ENCODE measurements at regions not wholly inside any gene's neighbourhood (a gene's known extent, or its start where the extent isn't known, plus 50 kb on each side); places are given as distances from the start of the nearest gene placed in this dataset.

DNA sequence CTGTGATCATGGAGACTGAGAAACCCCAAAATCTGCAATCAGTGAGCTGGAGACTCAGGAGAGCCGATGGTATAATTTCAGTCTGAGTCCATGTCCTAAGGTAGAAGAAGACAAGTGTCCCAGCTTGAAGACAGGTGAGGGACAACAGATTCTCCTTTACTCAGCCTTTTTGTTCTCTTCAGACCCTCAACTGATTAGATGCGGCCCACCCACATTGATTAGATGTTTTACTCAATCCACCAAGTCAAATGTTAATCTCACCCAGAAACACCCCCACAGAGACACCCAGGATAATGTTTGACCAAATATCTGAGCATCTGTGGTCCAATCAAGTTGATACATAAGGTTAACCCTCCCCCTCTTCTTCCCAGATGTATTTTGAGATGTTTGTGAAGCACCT lies 131.2 kb downstream of the PFKFB3 start:
- H3K27me3 ChIP-seq (ENCODE audit: low read depth) = no peaks in the 10 kb centered on the region
- H3K36me3 ChIP-seq = no peaks in the 10 kb centered on the region
- no peak for DNase-seq
- H3K9me3 ChIP-seq = no peaks in the 10 kb centered on the region
- H3K4me1 ChIP-seq = no peaks in the 10 kb centered on the region
- H3K4me3 ChIP-seq = no peak overlapping the region
- intact Hi-C loops (cut with DNase I) = no loop called here
- H3K27ac ChIP-seq = no peak overlapping the region
- no peak for TF ChIP-seq CTCF (IDR thresholded peaks at IDR 0.05)
- ATAC-seq = no peak

DNA sequence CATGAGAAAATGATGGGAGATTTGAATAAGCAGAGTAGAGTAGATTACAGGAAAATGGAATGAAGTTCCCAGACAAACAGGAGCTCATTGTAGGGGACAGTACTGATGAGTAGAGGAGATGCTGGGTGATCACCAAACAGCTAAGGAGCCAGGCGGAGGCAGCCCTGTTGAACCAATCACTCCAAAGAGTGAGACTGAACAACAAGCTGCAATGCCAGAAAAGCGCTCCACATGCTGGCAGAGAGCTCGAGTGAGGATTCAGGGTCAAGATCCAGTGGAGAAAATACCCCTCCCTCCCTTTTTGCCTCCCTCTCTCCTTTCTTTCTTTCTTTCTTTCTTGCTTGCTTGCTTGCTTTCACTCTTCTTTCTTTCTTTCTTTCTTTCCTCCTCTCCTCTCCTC lies 133.3 kb downstream of the PFKFB3 start:
- Histone ChIP-seq H3K27me3 (ENCODE audit: low read depth) (no peaks in the 10 kb centered on the region), H3K9me3 (no peaks in the 10 kb centered on the region), H3K4me3 (no peak overlapping the region), H3K27ac (no peak overlapping the region), H3K4me1 (no peaks in the 10 kb centered on the region), H3K36me3 (no peaks in the 10 kb centered on the region)
- no peak for TF ChIP-seq CTCF (IDR thresholded peaks at IDR 0.05)
- DNase-seq = no peak
- ATAC-seq = no peak
- intact Hi-C loops (cut with DNase I) = no loop called here

DNA sequence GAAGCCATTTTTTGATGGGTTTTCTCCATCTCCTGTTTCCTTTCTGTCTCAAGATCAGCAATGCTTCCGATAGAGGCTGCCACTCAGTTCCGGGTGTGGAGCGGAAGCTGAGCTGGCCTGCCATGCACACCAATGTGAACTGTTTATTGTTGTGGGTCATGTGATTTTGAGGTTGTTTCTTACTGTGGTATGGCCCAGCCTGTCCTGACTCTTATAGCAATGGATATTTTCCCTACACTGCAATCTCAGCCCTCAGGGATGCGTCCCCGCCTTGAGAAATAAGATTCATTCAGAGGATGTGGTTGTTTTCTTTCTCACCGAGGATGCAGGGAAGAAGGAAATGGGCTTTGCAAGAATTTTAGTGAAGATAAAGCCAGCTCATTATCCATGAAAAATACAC lies 134.7 kb downstream of the PFKFB3 start:
- Histone ChIP-seq H3K36me3 (no peaks in the 10 kb centered on the region), H3K4me3 (no peak overlapping the region), H3K4me1 (no peaks in the 10 kb centered on the region), H3K9me3 (no peaks in the 10 kb centered on the region), H3K27me3 (ENCODE audit: low read depth) (no peaks in the 10 kb centered on the region), H3K27ac (no peak overlapping the region)
- intact Hi-C loops (cut with DNase I) = no loop called here
- TF ChIP-seq CTCF (IDR thresholded peaks at IDR 0.05) = no peak
- no peak for ATAC-seq
- no peak for DNase-seq

- no peaks in the 10 kb centered on the region for H3K36me3 ChIP-seq
- DNase-seq = no peak
- intact Hi-C loops (cut with DNase I) = no loop called here
- no peaks in the 10 kb centered on the region for H3K9me3 ChIP-seq
- H3K27ac ChIP-seq = no peak overlapping the region
- H3K4me3 ChIP-seq = no peak overlapping the region
- ATAC-seq = no peak
- H3K4me1 ChIP-seq = no peaks in the 10 kb centered on the region
- no peak for TF ChIP-seq CTCF (IDR thresholded peaks at IDR 0.05)
- no peaks in the 10 kb centered on the region for H3K27me3 ChIP-seq (ENCODE audit: low read depth)
Observed at GRCh38 chr10:6338361-6338760, 135.6 kb downstream of the PFKFB3 start.

- DNase-seq (no peak), ATAC-seq (peak; percentile 43 to 75)
- H3K4me1 ChIP-seq = no peaks in the 10 kb centered on the region
- H3K27ac ChIP-seq = no peak overlapping the region
- H3K4me3 ChIP-seq = no peak overlapping the region
- no peaks in the 10 kb centered on the region for H3K36me3 ChIP-seq
- no peak for TF ChIP-seq CTCF (IDR thresholded peaks at IDR 0.05)
- no peaks in the 10 kb centered on the region for H3K9me3 ChIP-seq
- intact Hi-C loops (cut with DNase I) = no loop called here
- no peaks in the 10 kb centered on the region for H3K27me3 ChIP-seq (ENCODE audit: low read depth)
Observed at GRCh38 chr10:6339891-6340290, 137.2 kb downstream of the PFKFB3 start.

- no peak for TF ChIP-seq CTCF (IDR thresholded peaks at IDR 0.05)
- no peak overlapping the region for H3K27ac ChIP-seq
- intact Hi-C loops (cut with DNase I) = no loop called here
- H3K9me3 ChIP-seq = no peaks in the 10 kb centered on the region
- H3K4me3 ChIP-seq = no peak overlapping the region
- DNase-seq = no peak
- ATAC-seq = no peak
- H3K27me3 ChIP-seq (ENCODE audit: low read depth) = no peaks in the 10 kb centered on the region
- no peaks in the 10 kb centered on the region for H3K36me3 ChIP-seq
- peaks cover 8% of the 10 kb centered on the region for H3K4me1 ChIP-seq
Observed at GRCh38 chr10:6342096-6342685, 139.5 kb downstream of the PFKFB3 start.
